Activated effector memory CD4-positive, alpha-beta T cell treated with Interleukin-2 at 50 U/mL for 16 hours (primary cell): ENCODE measurements at regions not wholly inside any gene's neighbourhood (a gene's known extent, or its start where the extent isn't known, plus 50 kb on each side); places are given as distances from the start of the nearest gene placed in this dataset.
"Not testable (repeated sequence)": the region's sequence is repeated elsewhere in the genome, so short reads cannot be mapped to it uniquely, and the experiment has no call there.

ENCODE experiments used
- DNase-seq: peaks from one replicate; pipeline ENCODE4 v3.0.0-alpha.2; 2020

GRCh38 chr9:38342532-38342931 lies 50.0 kb upstream of the ALDH1B1 start:
- DNase-seq = no peak

GRCh38 chr9:38342096-38342495 lies 50.4 kb upstream of the ALDH1B1 start:
- DNase-seq = no peak

GRCh38 chr9:38339496-38339895 lies 53.0 kb upstream of the ALDH1B1 start:
- no peak for DNase-seq

- no peak for DNase-seq
Observed at GRCh38 chr9:38339087-38339486, 53.4 kb upstream of the ALDH1B1 start.

GRCh38 chr9:38338342-38339018 lies 54.0 kb upstream of the ALDH1B1 start:
- no peak for DNase-seq

GRCh38 chr9:38337706-38338264 lies 54.7 kb upstream of the ALDH1B1 start:
- no peak for DNase-seq

GRCh38 chr9:38337181-38337580 lies 55.3 kb upstream of the ALDH1B1 start:
- no peak for DNase-seq

- no peak for DNase-seq
Observed at GRCh38 chr9:38336341-38336740, 56.2 kb upstream of the ALDH1B1 start.

- no peak for DNase-seq
Observed at GRCh38 chr9:38335686-38336085, 56.8 kb upstream of the ALDH1B1 start.

- DNase-seq = no peak
Observed at GRCh38 chr9:38334234-38334633, 58.3 kb upstream of the ALDH1B1 start.

GRCh38 chr9:38333047-38333446 lies 59.5 kb upstream of the ALDH1B1 start:
- no peak for DNase-seq

GRCh38 chr9:38332625-38333024 lies 59.9 kb upstream of the ALDH1B1 start:
- DNase-seq = no peak

- no peak for DNase-seq
Observed at GRCh38 chr9:38331141-38331540, 61.4 kb upstream of the ALDH1B1 start.

- no peak for DNase-seq
Observed at GRCh38 chr9:38329968-38330367, 62.5 kb upstream of the ALDH1B1 start.

- no peak for DNase-seq
Observed at GRCh38 chr9:38328765-38329164, 63.7 kb upstream of the ALDH1B1 start.

GRCh38 chr9:38326122-38326521 lies 66.4 kb upstream of the ALDH1B1 start:
- DNase-seq = no peak

GRCh38 chr9:38324213-38324612 lies 68.3 kb upstream of the ALDH1B1 start:
- DNase-seq = not testable (repeated sequence)

- no peak for DNase-seq
Observed at GRCh38 chr9:38322937-38323336, 69.6 kb upstream of the ALDH1B1 start.

- no peak for DNase-seq
Observed at GRCh38 chr9:38319496-38320173, 72.9 kb upstream of the ALDH1B1 start.

GRCh38 chr9:38318759-38319495 lies 73.6 kb upstream of the ALDH1B1 start:
- no peak for DNase-seq

- no peak for DNase-seq
Observed at GRCh38 chr9:38316166-38316780, 76.2 kb upstream of the ALDH1B1 start.

GRCh38 chr9:38315085-38315595 lies 77.4 kb upstream of the ALDH1B1 start:
- DNase-seq = no peak

- no peak for DNase-seq
Observed at GRCh38 chr9:38313421-38313820, 79.1 kb upstream of the ALDH1B1 start.
